ENCODE measurements at regions not wholly inside any gene's neighbourhood (a gene's known extent, or its start where the extent isn't known, plus 50 kb on each side); places are given as distances from the start of the nearest gene placed in this dataset.

- ChIA-PET CTCF (no interaction called here), POLR2A (no interaction called here), RAD21 (ENCODE audit: low non-redundant PET in 1 of 2, low total read pairs in 2 of 2, uncharacterized antibody in 2 of 2, unreplicated experiment in 2 of 2) (no interaction called here)
- no peak overlapping the region for H3K4me3 ChIP-seq (replicated peaks in 1 of 2; ENCODE audit: low read depth in 1 of 2, low read length in 2 of 2)
- no peaks in the 10 kb centered on the region for H3K9me2 ChIP-seq (ENCODE audit: insufficient read depth)
- peaks cover 0 to 3% of the 10 kb centered on the region in 2 experiments; a peak in 1 of 4 replicates for H3K4me1 ChIP-seq (ENCODE audit: control insufficient read depth in 1 of 2, insufficient read depth in 2 of 2, low read length in 2 of 2)
- no peaks in the 10 kb centered on the region for H3K9me3 ChIP-seq (ENCODE audit: control insufficient read depth in 1 of 2, insufficient read depth in 1 of 2, low read depth in 1 of 2, low read length in 2 of 2)
- H3K4me2 ChIP-seq (ENCODE audit: low read length), result no peak overlapping the region
- no peak for DNase-seq (ENCODE audit: low read depth, low spot score)
- BruUV-seq (replicated peaks), result no TSS peak
- TF ChIP-seq CEBPB (IDR thresholded peaks at IDR 0.05; ENCODE audit: low read depth) (no peak), ZBTB33 (IDR thresholded peaks at IDR 0.05; ENCODE audit: extremely low read depth, insufficient replicate concordance, low read length) (no peak)
- H3K79me2 ChIP-seq (ENCODE audit: insufficient read depth, low read length), result no peaks in the 10 kb centered on the region
- ATAC-seq, result no peak
- no peak overlapping the region for H3K27ac ChIP-seq (ENCODE audit: low read depth, low read length)
- H2AFZ ChIP-seq (ENCODE audit: low read depth, low read length, poor library complexity, severe bottlenecking), result no peak overlapping the region
- no peak overlapping the region for H3K9ac ChIP-seq (ENCODE audit: low read length)
- H3K36me3 ChIP-seq (ENCODE audit: control insufficient read depth in 1 of 2, insufficient read depth in 2 of 2, low read length in 2 of 2), result no peaks in the 10 kb centered on the region
- no peaks in the 10 kb centered on the region for H4K20me1 ChIP-seq (ENCODE audit: insufficient read depth)
- intact Hi-C loops (cut with micrococcal nuclease), result no loop called here
- H3K27me3 ChIP-seq (ENCODE audit: insufficient read depth, low read length), result no peaks in the 10 kb centered on the region
Observed at GRCh38 chr11:69924308-69925161, 105.3 kb upstream of the FGF3 start.

GRCh38 chr11:69925366-69926196 lies 106.4 kb upstream of the FGF3 start:
- DNase-seq (ENCODE audit: low read depth, low spot score) (no peak), ATAC-seq (no peak)
- H3K4me1 ChIP-seq (ENCODE audit: control insufficient read depth in 1 of 2, insufficient read depth in 2 of 2, low read length in 2 of 2), result no peaks in the 10 kb centered on the region
- H3K9me3 ChIP-seq (ENCODE audit: control insufficient read depth in 1 of 2, insufficient read depth in 1 of 2, low read depth in 1 of 2, low read length in 2 of 2), result no peaks in the 10 kb centered on the region
- no peak overlapping the region for H3K4me3 ChIP-seq (replicated peaks in 1 of 2; ENCODE audit: low read depth in 1 of 2, low read length in 2 of 2)
- no peaks in the 10 kb centered on the region for H3K36me3 ChIP-seq (ENCODE audit: control insufficient read depth in 1 of 2, insufficient read depth in 2 of 2, low read length in 2 of 2)
- H3K79me2 ChIP-seq (ENCODE audit: insufficient read depth, low read length), result no peaks in the 10 kb centered on the region
- H3K27me3 ChIP-seq (ENCODE audit: insufficient read depth, low read length), result no peaks in the 10 kb centered on the region
- TF ChIP-seq CEBPB (IDR thresholded peaks at IDR 0.05; ENCODE audit: low read depth), result no peak
- no peak for TF ChIP-seq EGR1 (IDR thresholded peaks at IDR 0.05; ENCODE audit: low read depth)
- no peaks in the 10 kb centered on the region for H3K9me2 ChIP-seq (ENCODE audit: insufficient read depth)
- CTCF ChIA-PET, result interaction anchor here (1.4 kb wide), 1 partner anchor 10 kb away, joined by 5 read pairs; no protein-coding TSS in a partner anchor
- intact Hi-C loops (cut with micrococcal nuclease), result no loop called here
- POLR2A ChIA-PET, result no interaction called here
- H3K9ac ChIP-seq (ENCODE audit: low read length), result no peak overlapping the region
- H3K4me2 ChIP-seq (ENCODE audit: low read length), result no peak overlapping the region
- no peaks in the 10 kb centered on the region for H4K20me1 ChIP-seq (ENCODE audit: insufficient read depth)
- H2AFZ ChIP-seq (ENCODE audit: low read depth, low read length, poor library complexity, severe bottlenecking), result no peak overlapping the region
- BruUV-seq (replicated peaks), result no TSS peak
- RAD21 ChIA-PET (ENCODE audit: low non-redundant PET in 1 of 2, low total read pairs in 2 of 2, uncharacterized antibody in 2 of 2, unreplicated experiment in 2 of 2), result no interaction called here
- H3K27ac ChIP-seq (ENCODE audit: low read depth, low read length), result no peak overlapping the region

Data from HCT116 (cell line).